B cell (primary cell): ENCODE measurements at regions not wholly inside any gene's neighbourhood (a gene's known extent, or its start where the extent isn't known, plus 50 kb on each side); places are given as distances from the start of the nearest gene placed in this dataset.

Source experiments
- ATAC-seq: fragments of 200-7000 bp; cut with Tn5 transposase; one replicate; pipeline ENCODE4 v1.10.0; 2021; ENCODE audit warnings: low read depth, mild to moderate bottlenecking, moderate number of reproducible peaks, moderate library complexity
- CTCF ChIA-PET: fragments of 350-600 bp; sonication (Branson Sonifier 250); formaldehyde crosslinking; loops from one replicate; lab custom pipeline; 2021; ENCODE audit warnings: antibody characterized with exemption, inconsistent platforms; lab: Charles Lee
- POLR2A ChIA-PET: fragments of 350-600 bp; sonication (Branson Sonifier 250); formaldehyde crosslinking; loops from one replicate; lab custom pipeline; 2021; ENCODE audit warnings: antibody characterized with exemption; lab: Charles Lee
- DNase-seq: peaks from one replicate; pipeline ENCODE4 v3.0.0; 2013
- H2AFZ ChIP-seq: 2 replicates; pipeline ENCODE4 v1.6.1; 2012; ENCODE audit warnings: mild to moderate bottlenecking, low read depth, low read length; ENCODE audit not compliant: insufficient read depth, poor library complexity, severe bottlenecking
- H3K27ac ChIP-seq, 2 donors: 1 replicate in 1 of 2; 2 replicates in 1 of 2; pipeline ENCODE4 v1.5.1; 2012 to 2013; ENCODE audit warnings: low read length in 2 of 2, mild to moderate bottlenecking in 2 of 2, moderate library complexity in 1 of 2
- H3K27me3 ChIP-seq, 4 experiments: fragments of 200-600 bp in 1 of 4; sonication (generic) in 1 of 4; replicated peaks in 1 of 4; 1 replicate in 2 of 4; 2 replicates in 2 of 4; pipeline versions ENCODE4 v1.6.1 to v1.7.0; 2013 to 2016; ENCODE audit warnings: low read length in 3 of 4, mild to moderate bottlenecking in 2 of 4, mixed read lengths in 1 of 4, moderate library complexity in 1 of 4; ENCODE audit not compliant: insufficient read depth in 4 of 4, control insufficient read depth in 3 of 4; ENCODE audit errors: control extremely low read depth in 1 of 4
- H3K36me3 ChIP-seq, 2 experiments: replicated peaks in 1 of 2; 1 replicate in 1 of 2; 2 replicates in 1 of 2; pipeline versions ENCODE4 v1.6.1 to v1.7.1; 2013; ENCODE audit warnings: low read length in 1 of 2; ENCODE audit not compliant: insufficient read depth in 2 of 2, control insufficient read depth in 1 of 2; ENCODE audit errors: control extremely low read depth in 1 of 2, extremely low read depth in 1 of 2
- H3K4me1 ChIP-seq, 2 donors: fragments of 200-600 bp in 1 of 2; sonication (generic) in 1 of 2; 1 replicate in 1 of 2; 2 replicates in 1 of 2; pipeline versions ENCODE4 v1.5.1 to v1.6.1; 2013 to 2017; ENCODE audit warnings: low read length in 2 of 2; ENCODE audit not compliant: control insufficient read depth in 2 of 2, insufficient read depth in 2 of 2
- H3K4me2 ChIP-seq: replicated peaks from 2 replicates; pipeline ENCODE3; 2012; ENCODE audit warnings: mild to moderate bottlenecking, low read depth, low read length; ENCODE audit not compliant: poor library complexity, severe bottlenecking
- H3K4me3 ChIP-seq, 5 experiments: fragments of 200-600 bp in 1 of 5; sonication (generic) in 1 of 5; 1 replicate in 3 of 5; 2 replicates in 2 of 5; pipeline versions ENCODE4 v1.5.1 to v1.7.0; 2011 to 2016; ENCODE audit warnings: low read length in 4 of 5, mild to moderate bottlenecking in 4 of 5, low read depth in 2 of 5, control low read depth in 1 of 5, moderate library complexity in 1 of 5; ENCODE audit not compliant: insufficient read depth in 1 of 5; ENCODE audit errors: control extremely low read depth in 1 of 5, extremely low read depth in 1 of 5
- H3K79me2 ChIP-seq: fragments of 200-600 bp; sonication (generic); one replicate; pipeline ENCODE4 v1.6.0; 2016; ENCODE audit warnings: low read length; ENCODE audit not compliant: control insufficient read depth, insufficient read depth
- H3K9ac ChIP-seq: fragments of 200-600 bp; sonication (generic); 2 replicates; pipeline ENCODE4 v1.6.1; 2017; ENCODE audit warnings: mild to moderate bottlenecking, low read length, moderate library complexity
- H3K9me3 ChIP-seq, 3 donors: one replicate each; pipeline versions ENCODE4 v1.6.1 to v1.7.1; 2013; ENCODE audit warnings: low read length in 2 of 3; ENCODE audit not compliant: control insufficient read depth in 2 of 3, insufficient read depth in 1 of 3; ENCODE audit errors: control extremely low read depth in 1 of 3
- H4K20me1 ChIP-seq: 2 replicates; pipeline ENCODE4 v1.6.0; 2012; ENCODE audit warnings: mild to moderate bottlenecking, low read length; ENCODE audit not compliant: insufficient read depth, control insufficient read depth, poor library complexity, severe bottlenecking
- H3K27ac Mint-ChIP-seq: one replicate; pipeline ENCODE4 v1.8.0; 2021; ENCODE audit warnings: mixed read lengths
- H3K27me3 Mint-ChIP-seq: one replicate; pipeline ENCODE4 v1.8.0; 2021; ENCODE audit warnings: mixed read lengths
- H3K4me1 Mint-ChIP-seq: one replicate; pipeline ENCODE4 v1.8.0; 2021; ENCODE audit warnings: mixed read lengths
- H3K4me3 Mint-ChIP-seq: one replicate; pipeline ENCODE4 v1.8.0; 2021; ENCODE audit warnings: mixed read lengths
- H3K9me3 Mint-ChIP-seq: one replicate; pipeline ENCODE4 v1.8.0; 2022; ENCODE audit warnings: mixed read lengths; ENCODE audit not compliant: insufficient read depth
- CTCF ChIP-seq: fragments of 200-600 bp; IDR thresholded peaks from one replicate; pipeline ENCODE4 v1.8.0; 2022; ENCODE audit warnings: antibody characterized with exemption, mild to moderate bottlenecking
- EZH2 ChIP-seq: IDR thresholded peaks from 2 replicates; pipeline ENCODE4 v1.6.1; 2012; ENCODE audit warnings: borderline replicate concordance, low read depth, mild to moderate bottlenecking, moderate library complexity, low read length; ENCODE audit not compliant: insufficient read depth, poor library complexity, severe bottlenecking
- WGBS: methylation state at CpG from one replicate; pipeline ENCODE4 v1.1.5; 2013; ENCODE audit warnings: missing lambda C conversion rate; ENCODE audit not compliant: insufficient coverage; 5-methylcytosine and 5-hydroxymethylcytosine counted together
- intact Hi-C: fragments of 100-400 bp; cut with micrococcal nuclease; formaldehyde crosslinking; loops from one replicate; pipeline ENCODE4 v1.10.0; 2022

DNA sequence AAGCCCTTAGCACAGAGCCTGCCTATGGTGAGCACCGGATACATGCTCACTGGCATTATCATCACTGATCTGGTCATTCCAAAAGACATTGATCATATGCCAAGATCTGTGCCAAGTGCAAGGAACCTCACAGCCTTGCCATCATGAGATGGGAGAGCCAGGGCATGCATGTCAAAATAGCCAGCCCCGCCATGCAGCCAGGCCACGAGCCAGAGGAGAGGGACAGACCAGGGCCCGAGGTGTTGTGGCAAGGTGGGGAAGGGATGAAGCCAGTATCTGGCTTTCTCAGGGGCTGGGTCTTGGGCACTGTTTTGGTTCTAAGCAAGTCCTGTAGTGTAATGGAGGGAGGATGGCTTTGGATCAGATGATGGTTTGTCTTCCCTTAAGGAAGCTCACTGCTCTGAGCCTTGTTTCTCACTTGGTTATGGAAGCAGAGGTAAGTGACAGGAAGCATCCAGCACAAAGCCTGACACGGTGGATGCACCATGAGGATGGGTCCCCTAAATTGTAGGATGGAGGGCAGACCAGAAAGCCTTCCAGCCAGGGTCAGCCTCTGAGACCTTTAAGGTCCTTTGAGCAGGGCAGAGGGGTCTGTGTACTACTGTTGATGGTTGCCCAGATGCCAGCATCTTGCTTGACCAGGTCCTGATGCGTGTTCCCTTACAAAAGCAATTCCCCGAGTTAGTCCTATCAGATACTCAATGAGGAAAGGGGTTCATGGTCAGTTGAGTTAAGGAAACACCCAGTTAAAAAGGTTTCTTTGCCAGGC, 247.7 kb upstream of the TLE3 start:
- intact Hi-C loops: no loop called here
- H3K4me3 Mint-ChIP-seq: no peak overlapping the region
- H4K20me1 ChIP-seq: no peaks in the 10 kb centered on the region
- H2AFZ ChIP-seq: no peak overlapping the region
- no peak overlapping the region for H3K27ac ChIP-seq
- no peaks in the 10 kb centered on the region for H3K79me2 ChIP-seq
- H3K4me1 Mint-ChIP-seq: peaks cover 12% of the 10 kb centered on the region
- ATAC-seq (no peak), DNase-seq (no peak)
- peaks cover 6 to 17% of the 10 kb centered on the region in 2 donors for H3K4me1 ChIP-seq
- ChIA-PET CTCF (no interaction called here), POLR2A (no interaction called here)
- H3K9me3 Mint-ChIP-seq: no peaks in the 10 kb centered on the region
- no peak for TF ChIP-seq EZH2
- TF ChIP-seq CTCF: no peak
- peaks cover 0 to 6% (median 1%) of the 10 kb centered on the region in 4 experiments for H3K27me3 ChIP-seq
- no peaks in the 10 kb centered on the region for H3K36me3 ChIP-seq
- 94% methylated on average over 7 of the region's 7 CpGs for WGBS
- no peak overlapping the region for H3K4me3 ChIP-seq
- no peak overlapping the region for H3K4me2 ChIP-seq
- no peaks in the 10 kb centered on the region for H3K9me3 ChIP-seq
- no peak overlapping the region for H3K9ac ChIP-seq
- no peak overlapping the region for H3K27ac Mint-ChIP-seq
- H3K27me3 Mint-ChIP-seq: no peaks in the 10 kb centered on the region

DNA sequence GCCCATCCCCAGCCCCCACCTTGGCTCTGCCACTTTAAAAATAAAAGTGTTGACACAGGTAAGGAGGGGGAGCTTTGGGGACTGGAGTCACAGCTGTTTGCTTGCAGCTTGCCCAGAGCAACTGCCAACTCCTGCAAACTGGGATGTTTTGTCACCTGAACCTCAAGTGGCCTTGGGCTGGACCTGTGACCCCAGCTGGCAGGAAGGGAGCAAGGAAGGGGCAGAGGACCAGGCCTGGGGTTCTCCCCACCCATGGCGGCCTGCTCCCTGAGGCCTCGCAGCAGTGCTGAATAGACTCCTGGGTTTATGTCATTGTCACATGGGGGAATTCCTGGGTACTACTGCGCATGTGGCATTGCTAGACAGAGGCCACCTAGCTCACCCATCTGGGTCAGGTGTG, 246.9 kb upstream of the TLE3 start:
- 92% methylated on average over 2 of the region's 3 CpGs for WGBS
- POLR2A ChIA-PET: no interaction called here
- H3K27ac ChIP-seq: no peak overlapping the region
- H2AFZ ChIP-seq: no peak overlapping the region
- H3K27ac Mint-ChIP-seq: no peak overlapping the region
- no peaks in the 10 kb centered on the region for H3K79me2 ChIP-seq
- peaks cover 6 to 17% of the 10 kb centered on the region in 2 donors for H3K4me1 ChIP-seq
- no peak overlapping the region for H3K9ac ChIP-seq
- no peaks in the 10 kb centered on the region for H3K9me3 ChIP-seq
- H3K4me3 Mint-ChIP-seq: no peak overlapping the region
- no peak overlapping the region for H3K4me3 ChIP-seq
- CTCF ChIA-PET: no interaction called here
- DNase-seq: no peak
- H3K27me3 Mint-ChIP-seq: no peaks in the 10 kb centered on the region
- no peaks in the 10 kb centered on the region for H4K20me1 ChIP-seq
- ATAC-seq: no peak
- TF ChIP-seq CTCF (no peak), EZH2 (no peak)
- intact Hi-C loops: no loop called here
- no peak overlapping the region for H3K4me2 ChIP-seq
- peaks cover 0 to 6% (median 1%) of the 10 kb centered on the region in 4 experiments for H3K27me3 ChIP-seq
- H3K9me3 Mint-ChIP-seq: no peaks in the 10 kb centered on the region
- no peaks in the 10 kb centered on the region for H3K36me3 ChIP-seq
- H3K4me1 Mint-ChIP-seq: peaks cover 12% of the 10 kb centered on the region
